Fibroblast of lung (primary cell): ENCODE measurements at regions not wholly inside any gene's neighbourhood (a gene's known extent, or its start where the extent isn't known, plus 50 kb on each side); places are given as distances from the start of the nearest gene placed in this dataset.

Experiments used
- DNase-seq, 2 donors: peaks; one replicate each; pipeline versions ENCODE4 v3.0.0 to v3.0.0-alpha.2; 2010; ENCODE audit warnings: low read depth in 2 of 2
- H2AFZ ChIP-seq: 2 replicates; pipeline ENCODE4 v1.5.1; 2012; ENCODE audit warnings: low read length, control low read depth, inconsistent platforms
- H3K27ac ChIP-seq: 2 replicates; pipeline ENCODE4 v1.5.1; 2011; ENCODE audit warnings: low read length, control low read depth; ENCODE audit not compliant: insufficient read depth
- H3K27me3 ChIP-seq: 2 replicates; pipeline ENCODE4 v1.5.1; 2011; ENCODE audit warnings: mild to moderate bottlenecking, low read length; ENCODE audit not compliant: control insufficient read depth, insufficient read depth
- H3K36me3 ChIP-seq: 2 replicates; pipeline ENCODE4 v1.5.1; 2011; ENCODE audit warnings: low read length; ENCODE audit not compliant: control insufficient read depth, insufficient read depth
- H3K4me1 ChIP-seq: 2 replicates; pipeline ENCODE4 v1.5.1; 2011; ENCODE audit warnings: low read length; ENCODE audit not compliant: control insufficient read depth, insufficient read depth; ENCODE audit errors: extremely low read depth
- H3K4me2 ChIP-seq: 2 replicates; pipeline ENCODE4 v1.5.1; 2011; ENCODE audit warnings: low read length, control low read depth; ENCODE audit not compliant: insufficient read depth; ENCODE audit errors: extremely low read depth
- H3K4me3 ChIP-seq, 4 experiments: fragments of 200-600 bp in 1 of 4; sonication (generic) in 1 of 4; replicated peaks in 1 of 4; 2 replicates each; pipeline ENCODE4 v1.5.1; 2011 to 2016; ENCODE audit warnings: low read length in 4 of 4, low read depth in 3 of 4, mild to moderate bottlenecking in 3 of 4, control low read depth in 2 of 4, inconsistent platforms in 1 of 4, mixed read lengths in 1 of 4; ENCODE audit not compliant: insufficient read depth in 1 of 4; ENCODE audit errors: control extremely low read depth in 1 of 4
- H3K79me2 ChIP-seq: 2 replicates; pipeline ENCODE4 v1.5.1; 2012; ENCODE audit warnings: mild to moderate bottlenecking, low read length, inconsistent platforms; ENCODE audit not compliant: control insufficient read depth, insufficient read depth
- H3K9ac ChIP-seq: 2 replicates; pipeline ENCODE4 v1.5.1; 2011; ENCODE audit warnings: mild to moderate bottlenecking, low read length, control low read depth; ENCODE audit not compliant: insufficient read depth
- H3K9me3 ChIP-seq: 2 replicates; pipeline ENCODE4 v1.5.1; 2012; ENCODE audit warnings: low read depth, low read length; ENCODE audit not compliant: control insufficient read depth, insufficient read depth
- H4K20me1 ChIP-seq: 2 replicates; pipeline ENCODE4 v1.5.1; 2011; ENCODE audit warnings: low read length; ENCODE audit not compliant: control insufficient read depth, insufficient read depth; ENCODE audit errors: extremely low read depth
- EZH2 ChIP-seq: IDR thresholded peaks from 2 replicates; pipeline ENCODE4 v1.5.1; 2012; ENCODE audit warnings: low read length, control low read depth, mild to moderate bottlenecking; ENCODE audit errors: missing control alignments
- TF ChIP-seq, protein P1 (sequence below), 2 donors: IDR thresholded peaks in 1 of 2; conservative IDR thresholded peaks in 1 of 2; 1 replicate in 1 of 2; 2 replicates in 1 of 2; pipeline ENCODE4 v1.5.1; 2011 to 2012; ENCODE audit warnings: low read length in 2 of 2, control low read depth in 1 of 2, inconsistent platforms in 1 of 2, low read depth in 1 of 2, mild to moderate bottlenecking in 1 of 2

DNA sequence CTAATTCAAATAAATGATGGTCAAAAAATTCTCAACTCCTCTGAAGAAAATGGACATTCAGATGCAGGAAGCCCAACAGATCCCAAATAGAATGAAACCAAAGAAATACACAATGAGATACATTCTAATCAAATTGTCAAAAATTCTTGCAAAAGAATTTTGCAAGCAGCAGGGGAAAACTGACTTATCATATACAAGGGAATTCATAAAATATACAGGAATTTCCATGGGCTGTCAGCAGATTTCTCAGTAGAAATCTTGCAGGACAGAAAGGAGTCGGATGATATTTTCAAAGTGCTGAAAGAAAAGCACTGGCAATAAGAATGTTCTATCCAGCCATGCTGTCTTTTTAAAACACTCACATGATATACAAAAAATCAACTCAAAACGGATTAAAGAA lies 194.6 kb upstream of the ZC3H12C start:
- TF ChIP-seq EZH2, result no peak
- TF ChIP-seq, protein P1, sequence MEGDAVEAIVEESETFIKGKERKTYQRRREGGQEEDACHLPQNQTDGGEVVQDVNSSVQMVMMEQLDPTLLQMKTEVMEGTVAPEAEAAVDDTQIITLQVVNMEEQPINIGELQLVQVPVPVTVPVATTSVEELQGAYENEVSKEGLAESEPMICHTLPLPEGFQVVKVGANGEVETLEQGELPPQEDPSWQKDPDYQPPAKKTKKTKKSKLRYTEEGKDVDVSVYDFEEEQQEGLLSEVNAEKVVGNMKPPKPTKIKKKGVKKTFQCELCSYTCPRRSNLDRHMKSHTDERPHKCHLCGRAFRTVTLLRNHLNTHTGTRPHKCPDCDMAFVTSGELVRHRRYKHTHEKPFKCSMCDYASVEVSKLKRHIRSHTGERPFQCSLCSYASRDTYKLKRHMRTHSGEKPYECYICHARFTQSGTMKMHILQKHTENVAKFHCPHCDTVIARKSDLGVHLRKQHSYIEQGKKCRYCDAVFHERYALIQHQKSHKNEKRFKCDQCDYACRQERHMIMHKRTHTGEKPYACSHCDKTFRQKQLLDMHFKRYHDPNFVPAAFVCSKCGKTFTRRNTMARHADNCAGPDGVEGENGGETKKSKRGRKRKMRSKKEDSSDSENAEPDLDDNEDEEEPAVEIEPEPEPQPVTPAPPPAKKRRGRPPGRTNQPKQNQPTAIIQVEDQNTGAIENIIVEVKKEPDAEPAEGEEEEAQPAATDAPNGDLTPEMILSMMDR (conservative IDR thresholded peaks at IDR 0.05 in 1 of 2, IDR thresholded peaks at IDR 0.05 in 1 of 2; ENCODE audit: low read depth in 1 of 2, low read length in 2 of 2), result no peak
- no peaks in the 10 kb centered on the region for H4K20me1 ChIP-seq
- H3K79me2 ChIP-seq, result no peaks in the 10 kb centered on the region
- no peak for DNase-seq
- H3K27me3 ChIP-seq, result no peaks in the 10 kb centered on the region
- no peak overlapping the region for H3K27ac ChIP-seq
- no peak overlapping the region for H3K9ac ChIP-seq
- H3K36me3 ChIP-seq, result no peaks in the 10 kb centered on the region
- no peaks in the 10 kb centered on the region for H3K9me3 ChIP-seq
- no peaks in the 10 kb centered on the region for H3K4me1 ChIP-seq
- H3K4me3 ChIP-seq, result no peak overlapping the region
- no peak overlapping the region for H3K4me2 ChIP-seq
- H2AFZ ChIP-seq, result no peak overlapping the region

DNA sequence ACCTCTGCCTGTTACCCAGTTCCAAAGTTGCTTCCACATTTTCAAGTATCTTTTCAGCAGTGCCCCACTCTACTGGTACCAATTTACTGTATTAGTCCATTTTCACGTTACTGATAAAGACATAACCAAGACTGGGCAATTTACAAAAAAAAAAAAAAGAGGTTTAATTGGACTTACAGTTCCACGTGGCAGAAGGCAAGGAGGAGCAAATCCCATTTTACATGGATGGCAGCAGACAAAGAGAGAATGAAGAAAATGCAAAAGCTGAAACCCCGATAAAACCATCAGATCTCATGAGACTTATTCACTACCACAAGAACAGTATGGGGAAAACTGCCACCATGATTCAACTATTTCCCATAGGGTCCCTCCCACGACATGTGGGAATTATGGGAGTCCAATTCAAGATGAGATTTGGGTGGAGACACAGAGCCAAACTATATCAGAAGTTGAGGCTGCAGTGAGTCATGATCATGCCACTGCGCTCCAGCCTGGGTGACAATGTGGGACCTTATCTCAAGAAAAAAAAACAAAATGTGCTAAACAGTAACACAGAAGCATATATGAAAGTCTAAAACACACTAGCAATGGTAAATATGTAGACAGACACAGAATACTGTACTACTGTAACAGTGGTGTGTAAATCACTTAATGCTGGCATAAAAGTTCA lies 190.3 kb upstream of the ZC3H12C start:
- no peaks in the 10 kb centered on the region for H3K4me1 ChIP-seq
- no peaks in the 10 kb centered on the region for H3K79me2 ChIP-seq
- DNase-seq, result no peak
- no peaks in the 10 kb centered on the region for H4K20me1 ChIP-seq
- H2AFZ ChIP-seq, result no peak overlapping the region
- no peak overlapping the region for H3K4me3 ChIP-seq
- no peaks in the 10 kb centered on the region for H3K27me3 ChIP-seq
- no peak overlapping the region for H3K9ac ChIP-seq
- H3K4me2 ChIP-seq, result no peak overlapping the region
- H3K9me3 ChIP-seq, result no peaks in the 10 kb centered on the region
- H3K36me3 ChIP-seq, result no peaks in the 10 kb centered on the region
- no peak for TF ChIP-seq EZH2
- TF ChIP-seq, protein P1 (conservative IDR thresholded peaks at IDR 0.05 in 1 of 2, IDR thresholded peaks at IDR 0.05 in 1 of 2; ENCODE audit: low read depth in 1 of 2, low read length in 2 of 2), result no peak
- no peak overlapping the region for H3K27ac ChIP-seq

DNA sequence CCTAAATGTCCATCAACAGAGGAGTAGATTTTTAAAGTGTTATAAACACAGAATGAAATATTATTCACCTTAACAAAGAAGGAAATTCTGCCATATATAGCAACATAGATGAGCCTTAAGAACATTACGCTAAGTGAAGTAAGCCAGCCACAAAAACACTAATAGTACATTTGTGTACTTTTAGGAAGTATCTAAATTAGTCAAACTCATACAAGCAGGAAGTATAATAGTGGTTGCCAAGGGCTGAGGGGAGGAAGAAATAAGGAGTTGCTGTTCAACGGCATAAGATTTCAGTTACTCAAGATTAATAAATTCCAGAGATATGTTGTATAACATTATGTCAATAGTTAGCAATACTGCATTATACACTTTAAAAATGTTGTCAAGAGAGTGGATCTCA lies 181.7 kb upstream of the ZC3H12C start:
- no peaks in the 10 kb centered on the region for H3K9me3 ChIP-seq
- no peaks in the 10 kb centered on the region for H4K20me1 ChIP-seq
- no peak for TF ChIP-seq EZH2
- TF ChIP-seq, protein P1 (conservative IDR thresholded peaks at IDR 0.05 in 1 of 2, IDR thresholded peaks at IDR 0.05 in 1 of 2; ENCODE audit: low read depth in 1 of 2, low read length in 2 of 2), result no peak
- no peaks in the 10 kb centered on the region for H3K36me3 ChIP-seq
- H3K4me2 ChIP-seq, result no peak overlapping the region
- no peak for DNase-seq
- no peaks in the 10 kb centered on the region for H3K4me1 ChIP-seq
- no peak overlapping the region for H3K9ac ChIP-seq
- H3K4me3 ChIP-seq, result no peak overlapping the region
- H2AFZ ChIP-seq, result no peak overlapping the region
- no peaks in the 10 kb centered on the region for H3K79me2 ChIP-seq
- no peaks in the 10 kb centered on the region for H3K27me3 ChIP-seq
- no peak overlapping the region for H3K27ac ChIP-seq
